ENCODE measurements at regions not wholly inside any gene's neighbourhood (a gene's known extent, or its start where the extent isn't known, plus 50 kb on each side); places are given as distances from the start of the nearest gene placed in this dataset.

DNA sequence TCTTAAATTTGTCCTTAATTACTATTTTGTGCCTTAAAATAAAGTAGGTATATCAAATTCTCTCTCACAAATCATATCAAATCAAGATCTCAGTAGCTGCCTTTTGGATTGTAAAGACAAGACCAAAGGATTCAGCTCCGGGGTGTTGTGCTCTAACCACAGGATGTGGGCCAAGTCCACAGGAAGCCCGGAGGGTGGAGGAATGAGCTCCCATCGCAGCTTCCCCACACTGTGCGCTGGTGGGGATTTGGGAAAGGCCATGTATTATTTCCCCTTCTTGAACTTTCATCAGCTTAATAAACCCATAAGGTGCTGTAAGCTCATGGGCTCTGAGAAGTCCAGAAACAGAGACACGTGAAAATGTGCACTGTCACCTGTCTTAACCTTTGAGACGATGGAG, 241.6 kb upstream of the TCERG1L start:
- ChIA-PET CTCF (interaction anchor here (1.2 kb wide), 1 partner anchor 9 kb away, joined by 5 read pairs; no protein-coding TSS in a partner anchor), POLR2A (no interaction called here)
- no peak overlapping the region for H3K4me3 ChIP-seq
- DNase-seq (ENCODE audit: low read depth in 1 of 2, low spot score in 1 of 2) (no peak), ATAC-seq (no peak), FAIRE-seq (no peak)
- no peaks in the 10 kb centered on the region for H3K9me3 ChIP-seq
- TF ChIP-seq ZC3H11A (IDR thresholded peaks at IDR 0.05) = no peak
- no peak for TF ChIP-seq RAD21 (conservative IDR thresholded peaks at IDR 0.05 in 1 of 2, IDR thresholded peaks at IDR 0.05 in 1 of 2)
- TF ChIP-seq TP53 (CRISPR knock-in tag; IDR thresholded peaks at IDR 0.05) = no peak
- no peak for TF ChIP-seq RFX5 (IDR thresholded peaks at IDR 0.05)
- TF ChIP-seq FOSL2 (IDR thresholded peaks at IDR 0.05) = no peak
- no peak for TF ChIP-seq FOSL2 (CRISPR knock-in tag; IDR thresholded peaks at IDR 0.05)
- TF ChIP-seq EP300 (IDR thresholded peaks at IDR 0.05) = no peak
- TF ChIP-seq POLR2AphosphoS2 (conservative IDR thresholded peaks at IDR 0.05; ENCODE audit: low read length) = no peak
- TF ChIP-seq HOXA7 (CRISPR knock-in tag; IDR thresholded peaks at IDR 0.05) = no peak
- no peak for TF ChIP-seq POLR2A (IDR thresholded peaks at IDR 0.05; ENCODE audit: low read length)
- TF ChIP-seq NPAS2 (CRISPR knock-in tag; IDR thresholded peaks at IDR 0.05; ENCODE audit: borderline replicate concordance) = no peak
- TF ChIP-seq NFE2L2 (conservative IDR thresholded peaks at IDR 0.05; ENCODE audit: low read length) = no peak
- no peak for TF ChIP-seq PHF8 (IDR thresholded peaks at IDR 0.05; ENCODE audit: borderline replicate concordance, low read depth)
- TF ChIP-seq FOSB (CRISPR knock-in tag; IDR thresholded peaks at IDR 0.05) = no peak
- TF ChIP-seq CHD4 (IDR thresholded peaks at IDR 0.05; ENCODE audit: borderline replicate concordance) = no peak
- no peak for TF ChIP-seq MAX (IDR thresholded peaks at IDR 0.05)
- TF ChIP-seq, protein P1, sequence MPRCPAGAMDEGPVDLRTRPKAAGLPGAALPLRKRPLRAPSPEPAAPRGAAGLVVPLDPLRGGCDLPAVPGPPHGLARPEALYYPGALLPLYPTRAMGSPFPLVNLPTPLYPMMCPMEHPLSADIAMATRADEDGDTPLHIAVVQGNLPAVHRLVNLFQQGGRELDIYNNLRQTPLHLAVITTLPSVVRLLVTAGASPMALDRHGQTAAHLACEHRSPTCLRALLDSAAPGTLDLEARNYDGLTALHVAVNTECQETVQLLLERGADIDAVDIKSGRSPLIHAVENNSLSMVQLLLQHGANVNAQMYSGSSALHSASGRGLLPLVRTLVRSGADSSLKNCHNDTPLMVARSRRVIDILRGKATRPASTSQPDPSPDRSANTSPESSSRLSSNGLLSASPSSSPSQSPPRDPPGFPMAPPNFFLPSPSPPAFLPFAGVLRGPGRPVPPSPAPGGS (IDR thresholded peaks at IDR 0.05) = no peak
- TF ChIP-seq CBX2 (IDR thresholded peaks at IDR 0.05; ENCODE audit: borderline replicate concordance, low read depth) = no peak
- no peak for TF ChIP-seq EHMT2 (IDR thresholded peaks at IDR 0.05; ENCODE audit: low read depth)
- TF ChIP-seq CHD2 (IDR thresholded peaks at IDR 0.05; ENCODE audit: low read length, partially characterized antibody) = no peak
- no peak for TF ChIP-seq CTCF (IDR thresholded peaks at IDR 0.05)
- no peak overlapping the region for H3K4me2 ChIP-seq
- no peak overlapping the region for H3K27ac ChIP-seq
- H3K4me1 ChIP-seq = no peaks in the 10 kb centered on the region
- WGBS (ENCODE audit: missing lambda C conversion rate) = 12% methylated on average over 6 of the region's 6 CpGs

- CTCF ChIA-PET = interaction anchor here (1.2 kb wide), 1 partner anchor 9 kb away, joined by 5 read pairs; no protein-coding TSS in a partner anchor
- no peak for DNase-seq (ENCODE audit: low read depth in 1 of 2, low spot score in 1 of 2)
- TF ChIP-seq, protein P2, sequence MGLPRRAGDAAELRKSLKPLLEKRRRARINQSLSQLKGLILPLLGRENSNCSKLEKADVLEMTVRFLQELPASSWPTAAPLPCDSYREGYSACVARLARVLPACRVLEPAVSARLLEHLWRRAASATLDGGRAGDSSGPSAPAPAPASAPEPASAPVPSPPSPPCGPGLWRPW (IDR thresholded peaks at IDR 0.05) = no peak
- TF ChIP-seq CHD4 (IDR thresholded peaks at IDR 0.05; ENCODE audit: borderline replicate concordance) (no peak), KDM5A (IDR thresholded peaks at IDR 0.05) (no peak), RAD21 (conservative IDR thresholded peaks at IDR 0.05 in 1 of 2, IDR thresholded peaks at IDR 0.05 in 1 of 2) (no peak), MAFK (IDR thresholded peaks at IDR 0.05; ENCODE audit: partially characterized antibody) (no peak)
- Histone ChIP-seq H3K4me1 (no peaks in the 10 kb centered on the region), H3K9me3 (no peaks in the 10 kb centered on the region), H3K4me2 (no peak overlapping the region), H3K4me3 (no peak overlapping the region), H3K27ac (no peak overlapping the region)
- POLR2A ChIA-PET = no interaction called here
- WGBS (ENCODE audit: missing lambda C conversion rate) = 13% methylated on average over 8 of the region's 8 CpGs
- FAIRE-seq = no peak
- no peak for ATAC-seq
Observed at GRCh38 chr10:131553581-131553980, 242.1 kb upstream of the TCERG1L start.
